ENCODE measurements at regions not wholly inside any gene's neighbourhood (a gene's known extent, or its start where the extent isn't known, plus 50 kb on each side); places are given as distances from the start of the nearest gene placed in this dataset.

GRCh38 chr2:37425408-37425807, 81.0 kb downstream of the QPCT start:
- no peaks in the 10 kb centered on the region for H3K4me1 Mint-ChIP-seq (ENCODE audit: low read depth)
- H3K9me3 Mint-ChIP-seq = no peaks in the 10 kb centered on the region
- intact Hi-C loops (cut with micrococcal nuclease) = no loop called here
- H3K27ac Mint-ChIP-seq = no peak overlapping the region
- no peaks in the 10 kb centered on the region for H3K36me3 Mint-ChIP-seq (ENCODE audit: low read depth)
- no peaks in the 10 kb centered on the region for H3K27me3 Mint-ChIP-seq (ENCODE audit: low read depth)
- no peak overlapping the region for H3K4me3 Mint-ChIP-seq
- no peak for DNase-seq
- CTCF ChIA-PET = interaction anchor here (0.6 to 1.5 kb wide), 4 partner anchors 11 to 452 kb away, joined by 4 to 6 read pairs (median 6); no protein-coding TSS in a partner anchor

- H3K4me1 Mint-ChIP-seq (ENCODE audit: low read depth) = no peaks in the 10 kb centered on the region
- no peak for DNase-seq
- no peak overlapping the region for H3K27ac Mint-ChIP-seq
- intact Hi-C loops (cut with micrococcal nuclease) = no loop called here
- no peaks in the 10 kb centered on the region for H3K27me3 Mint-ChIP-seq (ENCODE audit: low read depth)
- no peaks in the 10 kb centered on the region for H3K36me3 Mint-ChIP-seq (ENCODE audit: low read depth)
- H3K9me3 Mint-ChIP-seq = no peaks in the 10 kb centered on the region
- CTCF ChIA-PET = no interaction called here
- no peak overlapping the region for H3K4me3 Mint-ChIP-seq
These were observed 82.8 kb downstream of the QPCT start for GRCh38 chr2:37427241-37427640.

DNA sequence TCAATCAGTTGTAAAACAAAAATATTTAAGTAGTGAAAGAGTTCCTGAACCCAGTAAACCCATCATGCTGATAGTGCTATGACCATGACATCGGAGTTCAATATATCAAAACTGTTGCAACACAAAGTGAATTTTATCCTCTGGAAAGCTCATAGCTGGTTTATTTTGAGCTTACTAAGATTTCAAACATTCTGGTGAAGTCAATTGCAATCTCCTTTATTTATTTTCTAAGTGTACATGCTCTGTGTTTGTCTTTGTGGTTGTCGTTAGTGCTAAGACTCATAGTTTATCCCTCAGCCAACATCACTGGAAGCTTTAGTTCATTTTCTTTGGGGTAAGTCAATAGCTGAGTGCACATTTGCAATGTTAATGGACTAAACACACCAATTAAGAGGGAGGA, 91.9 kb downstream of the QPCT start:
- intact Hi-C loops (cut with micrococcal nuclease) = no loop called here
- no peaks in the 10 kb centered on the region for H3K4me1 Mint-ChIP-seq (ENCODE audit: low read depth)
- peaks cover 2% of the 10 kb centered on the region for H3K9me3 Mint-ChIP-seq
- peaks cover 5% of the 10 kb centered on the region for H3K27me3 Mint-ChIP-seq (ENCODE audit: low read depth)
- no peak for DNase-seq
- CTCF ChIA-PET = interaction anchor here (0.5 to 1.6 kb wide), 3 partner anchors 11 to 298 kb away, joined by 3 to 6 read pairs (median 3); no protein-coding TSS in a partner anchor
- H3K4me3 Mint-ChIP-seq = no peak overlapping the region
- no peak overlapping the region for H3K27ac Mint-ChIP-seq
- no peaks in the 10 kb centered on the region for H3K36me3 Mint-ChIP-seq (ENCODE audit: low read depth)

DNA sequence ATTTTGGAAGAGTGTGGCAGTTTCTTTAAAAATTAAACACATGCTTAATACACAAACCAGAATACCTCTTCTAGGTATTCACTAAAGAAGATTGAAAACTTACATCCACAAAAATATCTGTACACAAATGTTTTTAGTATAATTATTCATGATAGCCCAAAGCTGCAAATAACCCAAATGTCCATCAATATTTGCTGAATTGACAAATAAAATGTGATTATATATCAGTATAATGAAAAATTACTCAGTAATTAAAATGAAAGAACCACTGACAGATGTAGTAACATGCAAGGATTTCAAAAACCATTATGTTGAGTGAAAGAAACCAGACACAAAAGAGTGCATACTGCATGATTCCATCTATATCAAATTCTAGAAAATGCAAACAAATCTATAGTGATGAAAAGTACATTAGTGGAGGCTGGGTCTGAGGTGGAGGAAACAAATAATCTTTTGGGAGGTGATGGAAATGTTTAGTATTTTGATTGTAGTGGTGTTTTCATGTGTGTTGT, 94.8 kb downstream of the QPCT start:
- no peak overlapping the region for H3K4me3 Mint-ChIP-seq
- H3K4me1 Mint-ChIP-seq (ENCODE audit: low read depth) = no peaks in the 10 kb centered on the region
- peaks cover 5% of the 10 kb centered on the region for H3K27me3 Mint-ChIP-seq (ENCODE audit: low read depth)
- peaks cover 2% of the 10 kb centered on the region for H3K9me3 Mint-ChIP-seq
- CTCF ChIA-PET = no interaction called here
- no peak overlapping the region for H3K27ac Mint-ChIP-seq
- DNase-seq = no peak
- intact Hi-C loops (cut with micrococcal nuclease) = no loop called here
- no peaks in the 10 kb centered on the region for H3K36me3 Mint-ChIP-seq (ENCODE audit: low read depth)

GRCh38 chr2:37441055-37441454, 96.6 kb downstream of the QPCT start:
- Mint-ChIP-seq H3K9me3 (peaks cover 2% of the 10 kb centered on the region), H3K4me1 (ENCODE audit: low read depth) (no peaks in the 10 kb centered on the region), H3K4me3 (no peak overlapping the region), H3K36me3 (ENCODE audit: low read depth) (no peaks in the 10 kb centered on the region), H3K27ac (no peak overlapping the region), H3K27me3 (ENCODE audit: low read depth) (no peaks in the 10 kb centered on the region)
- DNase-seq = no peak
- intact Hi-C loops (cut with micrococcal nuclease) = no loop called here
- CTCF ChIA-PET = no interaction called here

GRCh38 chr2:37443082-37443481, 98.7 kb downstream of the QPCT start:
- no peak for DNase-seq
- Mint-ChIP-seq H3K27me3 (ENCODE audit: low read depth) (no peaks in the 10 kb centered on the region), H3K4me1 (ENCODE audit: low read depth) (no peaks in the 10 kb centered on the region), H3K9me3 (peaks cover 2% of the 10 kb centered on the region), H3K4me3 (no peak overlapping the region), H3K27ac (no peak overlapping the region), H3K36me3 (ENCODE audit: low read depth) (no peaks in the 10 kb centered on the region)
- intact Hi-C loops (cut with micrococcal nuclease) = no loop called here
- CTCF ChIA-PET = no interaction called here

DNA sequence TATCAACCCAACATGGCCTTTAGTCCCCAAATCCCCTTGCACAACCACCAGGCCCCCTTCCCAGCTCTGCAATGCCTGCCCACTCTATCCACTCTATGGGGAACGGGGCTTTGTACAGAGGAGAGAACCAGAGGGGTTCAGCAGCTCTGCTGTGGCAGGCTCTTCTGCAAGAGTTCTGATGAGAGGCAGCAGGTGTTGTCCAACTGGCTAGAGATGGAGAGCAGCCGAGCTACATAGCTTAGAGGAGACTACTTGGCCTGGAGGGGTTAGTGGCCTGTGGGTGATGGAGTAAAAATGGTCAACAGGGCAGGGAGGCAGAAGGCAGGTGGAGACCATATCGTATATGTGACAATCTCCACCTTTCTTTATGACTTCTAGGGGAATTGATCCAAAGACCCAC, 103.0 kb downstream of the QPCT start:
- DNase-seq = no peak
- Mint-ChIP-seq H3K4me3 (no peak overlapping the region), H3K27ac (no peak overlapping the region), H3K9me3 (no peaks in the 10 kb centered on the region), H3K27me3 (ENCODE audit: low read depth) (no peaks in the 10 kb centered on the region), H3K36me3 (ENCODE audit: low read depth) (no peaks in the 10 kb centered on the region), H3K4me1 (ENCODE audit: low read depth) (peaks cover 13% of the 10 kb centered on the region)
- CTCF ChIA-PET = no interaction called here
- intact Hi-C loops (cut with micrococcal nuclease) = no loop called here

GRCh38 chr2:37448342-37449120, 104.1 kb downstream of the QPCT start:
- Mint-ChIP-seq H3K4me1 (ENCODE audit: low read depth) (peaks cover 18% of the 10 kb centered on the region), H3K4me3 (no peak overlapping the region), H3K9me3 (no peaks in the 10 kb centered on the region), H3K36me3 (ENCODE audit: low read depth) (no peaks in the 10 kb centered on the region), H3K27ac (no peak overlapping the region), H3K27me3 (ENCODE audit: low read depth) (no peaks in the 10 kb centered on the region)
- intact Hi-C loops (cut with micrococcal nuclease) = no loop called here
- no peak for DNase-seq
- CTCF ChIA-PET = no interaction called here

DNA sequence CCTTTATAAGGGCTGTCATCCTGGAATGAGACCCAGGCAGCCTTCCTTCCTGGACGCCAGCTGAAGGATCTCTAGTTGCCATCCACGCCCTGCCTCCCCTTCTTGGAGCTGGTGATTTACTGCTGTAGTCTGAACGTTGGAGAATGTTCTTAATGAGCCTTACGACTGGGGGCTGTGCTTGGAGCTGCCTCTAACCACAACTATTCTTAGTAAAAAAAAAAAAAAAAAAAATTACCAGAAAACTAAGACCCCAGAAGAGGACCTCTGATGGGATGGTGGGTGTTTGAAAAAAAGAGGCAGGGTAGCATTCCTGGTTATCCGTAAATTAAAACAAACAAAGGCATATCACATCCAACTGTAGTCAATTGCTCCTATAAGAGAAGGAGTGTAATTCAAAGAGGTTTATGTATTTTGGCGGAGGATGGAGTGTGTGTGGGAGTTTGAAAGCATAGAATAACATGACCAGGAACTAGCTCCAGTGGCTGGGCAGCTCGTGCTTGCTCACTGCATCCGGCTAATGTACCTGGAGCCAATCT, 105.4 kb downstream of the QPCT start:
- no peaks in the 10 kb centered on the region for H3K36me3 Mint-ChIP-seq (ENCODE audit: low read depth)
- H3K27ac Mint-ChIP-seq = no peak overlapping the region
- DNase-seq = no peak
- H3K27me3 Mint-ChIP-seq (ENCODE audit: low read depth) = no peaks in the 10 kb centered on the region
- peaks cover 19% of the 10 kb centered on the region for H3K4me1 Mint-ChIP-seq (ENCODE audit: low read depth)
- CTCF ChIA-PET = interaction anchor here (0.6 to 2.0 kb wide), 4 partner anchors 35 to 428 kb away, joined by 3 to 6 read pairs (median 4); no protein-coding TSS in a partner anchor
- no peaks in the 10 kb centered on the region for H3K9me3 Mint-ChIP-seq
- no peak overlapping the region for H3K4me3 Mint-ChIP-seq
- intact Hi-C loops (cut with micrococcal nuclease) = no loop called here

- no peaks in the 10 kb centered on the region for H3K36me3 Mint-ChIP-seq (ENCODE audit: low read depth)
- H3K9me3 Mint-ChIP-seq = no peaks in the 10 kb centered on the region
- CTCF ChIA-PET = interaction anchor here (0.6 to 1.3 kb wide), 4 partner anchors 20 to 506 kb away, joined by 4 to 7 read pairs (median 6); no protein-coding TSS in a partner anchor
- H3K27me3 Mint-ChIP-seq (ENCODE audit: low read depth) = no peaks in the 10 kb centered on the region
- H3K4me3 Mint-ChIP-seq = no peak overlapping the region
- H3K4me1 Mint-ChIP-seq (ENCODE audit: low read depth) = peaks cover 43% of the 10 kb centered on the region
- intact Hi-C loops (cut with micrococcal nuclease) = no loop called here
- no peak overlapping the region for H3K27ac Mint-ChIP-seq
- DNase-seq = no peak
These were observed 108.6 kb downstream of the QPCT start for GRCh38 chr2:37453027-37453426.

DNA sequence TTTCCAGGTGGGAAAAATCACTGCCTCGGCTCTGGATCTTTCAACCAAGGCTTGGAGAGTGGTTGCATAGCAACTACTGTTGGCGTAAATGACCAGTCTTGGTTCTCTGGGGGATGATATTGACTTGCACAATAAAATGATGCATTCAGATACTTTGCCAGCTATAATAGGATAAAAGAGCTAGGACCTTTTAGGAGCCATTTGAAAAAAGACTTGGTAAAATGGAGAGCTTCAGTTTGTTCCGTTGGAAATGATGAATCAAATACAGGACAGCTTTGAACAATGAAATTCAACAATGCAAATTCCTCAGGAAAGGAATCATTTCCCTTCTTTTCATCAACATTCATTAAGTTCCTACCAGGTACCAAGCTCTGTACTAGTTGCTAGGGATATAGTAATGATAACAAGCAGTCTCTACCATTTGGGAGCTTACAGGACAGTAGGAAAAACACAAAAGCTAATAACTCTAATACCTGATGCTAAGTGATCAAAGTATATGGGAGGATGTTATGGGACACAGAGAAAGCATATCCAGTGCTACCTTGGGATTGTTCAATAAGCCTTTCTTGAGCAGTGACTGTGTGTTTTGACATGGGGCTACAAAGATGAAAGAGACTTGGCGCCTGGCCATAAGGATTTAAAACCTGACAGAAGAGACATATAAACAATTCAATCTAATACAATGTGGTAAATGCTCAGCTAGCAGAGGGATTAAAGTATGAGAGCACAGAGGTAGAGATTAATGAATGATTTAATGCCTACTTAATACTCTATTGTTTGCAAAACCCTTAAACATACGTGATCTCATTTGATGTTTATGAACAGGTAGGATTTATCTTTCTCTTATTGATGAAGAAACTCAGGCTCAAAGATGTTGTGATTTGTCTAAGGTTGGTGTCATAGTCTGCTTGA, 110.7 kb downstream of the QPCT start:
- intact Hi-C loops (cut with micrococcal nuclease) = no loop called here
- CTCF ChIA-PET = interaction anchor here (0.7 to 0.8 kb wide), 2 partner anchors 252 to 525 kb away, joined by 3 to 4 read pairs; no protein-coding TSS in a partner anchor
- H3K27me3 Mint-ChIP-seq (ENCODE audit: low read depth) = no peaks in the 10 kb centered on the region
- H3K9me3 Mint-ChIP-seq = no peaks in the 10 kb centered on the region
- H3K4me3 Mint-ChIP-seq = no peak overlapping the region
- peaks cover 46% of the 10 kb centered on the region for H3K4me1 Mint-ChIP-seq (ENCODE audit: low read depth)
- no peak overlapping the region for H3K27ac Mint-ChIP-seq
- no peak for DNase-seq
- no peaks in the 10 kb centered on the region for H3K36me3 Mint-ChIP-seq (ENCODE audit: low read depth)

GRCh38 chr2:37456479-37456878, 112.0 kb downstream of the QPCT start:
- Mint-ChIP-seq H3K4me1 (ENCODE audit: low read depth) (peaks cover 42% of the 10 kb centered on the region), H3K4me3 (no peak overlapping the region), H3K27ac (peak overlapping the region; percentile 50), H3K9me3 (no peaks in the 10 kb centered on the region), H3K27me3 (ENCODE audit: low read depth) (no peaks in the 10 kb centered on the region), H3K36me3 (ENCODE audit: low read depth) (no peaks in the 10 kb centered on the region)
- DNase-seq = peak; percentile 45
- CTCF ChIA-PET = no interaction called here
- intact Hi-C loops (cut with micrococcal nuclease) = no loop called here

Data from activated naive CD4-positive, alpha-beta T cell treated with anti-CD3 and anti-CD28 coated beads for 36 hours (primary cell).